RWPE2 (cell line): ENCODE measurements at regions not wholly inside any gene's neighbourhood (a gene's known extent, or its start where the extent isn't known, plus 50 kb on each side); places are given as distances from the start of the nearest gene placed in this dataset.

Experiments
- ATAC-seq: fragments of 200-7000 bp; cut with Tn5 transposase; 3 replicates; pipeline ENCODE4 v1.9.1; 2021; ENCODE audit warnings: low read depth
- DNase-seq: peaks from one replicate; pipeline ENCODE4 v3.0.0-alpha.2; 2020; ENCODE audit warnings: low spot score
- H3K27ac ChIP-seq: fragments of 450-650 bp; 2 replicates; pipeline ENCODE4 v1.5.1; 2017; ENCODE audit warnings: mild to moderate bottlenecking; ENCODE audit not compliant: poor library complexity, severe bottlenecking
- H3K27me3 ChIP-seq: fragments of 250-450 bp; sonication (Bioruptor Pico); 2 replicates; pipeline ENCODE4 v1.5.1; 2021; ENCODE audit warnings: mild to moderate bottlenecking, moderate library complexity; ENCODE audit not compliant: insufficient read depth, poor library complexity, severe bottlenecking
- H3K36me3 ChIP-seq: fragments of 250-450 bp; sonication (Bioruptor Pico); 2 replicates; pipeline ENCODE4 v1.5.1; 2020; ENCODE audit warnings: low read depth, mild to moderate bottlenecking, moderate library complexity
- H3K4me1 ChIP-seq: fragments of 250-450 bp; sonication (Bioruptor Pico); 2 replicates; pipeline ENCODE4 v1.5.1; 2021; ENCODE audit warnings: mild to moderate bottlenecking, moderate library complexity; ENCODE audit not compliant: insufficient read depth, poor library complexity, severe bottlenecking
- H3K4me3 ChIP-seq: fragments of 250-450 bp; sonication (Bioruptor Pico); 2 replicates; pipeline ENCODE4 v1.5.1; 2021; ENCODE audit warnings: mild to moderate bottlenecking, moderate library complexity; ENCODE audit not compliant: severe bottlenecking
- H3K9me3 ChIP-seq: fragments of 250-450 bp; sonication (Bioruptor Pico); 2 replicates; pipeline ENCODE4 v1.5.1; 2021; ENCODE audit warnings: mild to moderate bottlenecking, moderate library complexity; ENCODE audit not compliant: severe bottlenecking
- TF ChIP-seq, protein P1 (sequence below): fragments of 450-650 bp; IDR thresholded peaks from one replicate; pipeline ENCODE4 v1.5.1; 2017; ENCODE audit warnings: mild to moderate bottlenecking, moderate library complexity; ENCODE audit not compliant: poor library complexity, severe bottlenecking

DNA sequence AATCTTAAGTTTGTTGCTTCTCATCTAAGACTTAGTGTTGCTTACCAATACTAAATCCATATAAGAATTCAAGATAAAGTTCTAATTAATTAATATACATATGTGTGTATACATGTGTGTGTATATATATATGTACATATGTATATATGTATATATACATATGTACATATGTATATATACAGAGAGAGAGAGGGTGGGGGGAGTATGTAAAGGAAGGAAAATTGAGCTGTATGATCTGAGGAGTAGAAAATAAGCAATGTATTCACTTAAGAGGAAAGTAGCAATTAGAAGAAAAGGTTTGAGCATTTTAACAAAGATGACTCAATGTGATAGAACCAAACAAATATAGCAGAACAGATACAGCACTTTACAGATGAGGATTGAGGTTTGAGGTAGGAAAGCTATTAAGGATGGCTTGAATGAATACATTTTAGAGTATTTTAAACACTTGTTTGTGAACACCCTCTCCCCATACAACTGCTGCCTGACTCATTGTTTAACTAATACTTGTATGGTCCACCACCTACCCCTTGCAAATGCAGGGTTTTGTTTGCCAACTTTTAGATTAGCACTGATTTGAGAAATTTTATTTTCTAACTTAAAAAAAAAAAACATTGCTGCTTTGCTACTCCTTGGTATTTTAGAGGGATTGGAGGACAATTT is 681.1 kb upstream of the CADM2 start:
- TF ChIP-seq, protein P1, sequence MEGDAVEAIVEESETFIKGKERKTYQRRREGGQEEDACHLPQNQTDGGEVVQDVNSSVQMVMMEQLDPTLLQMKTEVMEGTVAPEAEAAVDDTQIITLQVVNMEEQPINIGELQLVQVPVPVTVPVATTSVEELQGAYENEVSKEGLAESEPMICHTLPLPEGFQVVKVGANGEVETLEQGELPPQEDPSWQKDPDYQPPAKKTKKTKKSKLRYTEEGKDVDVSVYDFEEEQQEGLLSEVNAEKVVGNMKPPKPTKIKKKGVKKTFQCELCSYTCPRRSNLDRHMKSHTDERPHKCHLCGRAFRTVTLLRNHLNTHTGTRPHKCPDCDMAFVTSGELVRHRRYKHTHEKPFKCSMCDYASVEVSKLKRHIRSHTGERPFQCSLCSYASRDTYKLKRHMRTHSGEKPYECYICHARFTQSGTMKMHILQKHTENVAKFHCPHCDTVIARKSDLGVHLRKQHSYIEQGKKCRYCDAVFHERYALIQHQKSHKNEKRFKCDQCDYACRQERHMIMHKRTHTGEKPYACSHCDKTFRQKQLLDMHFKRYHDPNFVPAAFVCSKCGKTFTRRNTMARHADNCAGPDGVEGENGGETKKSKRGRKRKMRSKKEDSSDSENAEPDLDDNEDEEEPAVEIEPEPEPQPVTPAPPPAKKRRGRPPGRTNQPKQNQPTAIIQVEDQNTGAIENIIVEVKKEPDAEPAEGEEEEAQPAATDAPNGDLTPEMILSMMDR, result no peak
- H3K4me3 ChIP-seq, result no peak overlapping the region
- ATAC-seq (no peak), DNase-seq (no peak)
- H3K4me1 ChIP-seq, result no peaks in the 10 kb centered on the region
- no peaks in the 10 kb centered on the region for H3K9me3 ChIP-seq
- no peaks in the 10 kb centered on the region for H3K27me3 ChIP-seq
- H3K27ac ChIP-seq, result no peak overlapping the region
- H3K36me3 ChIP-seq, result no peaks in the 10 kb centered on the region

DNA sequence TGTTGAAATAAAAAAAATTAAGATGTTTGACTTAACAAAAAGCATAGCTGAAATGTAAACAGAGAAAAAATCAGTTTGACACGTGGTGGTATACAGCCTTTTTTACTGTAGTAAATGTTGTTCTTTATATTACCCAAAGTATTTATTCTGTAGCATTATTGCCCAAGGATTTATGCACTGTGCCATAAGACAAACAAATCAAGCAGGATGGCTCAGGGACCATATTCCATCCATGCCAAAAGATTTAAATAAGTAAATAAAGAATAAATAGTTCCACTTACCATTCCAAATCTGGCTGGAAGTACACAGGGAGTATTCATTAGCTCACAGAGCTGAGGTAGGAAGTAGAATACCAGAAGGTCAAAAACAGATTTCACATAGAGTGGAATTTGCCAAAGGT is 666.7 kb upstream of the CADM2 start:
- Histone ChIP-seq H3K9me3 (no peaks in the 10 kb centered on the region), H3K36me3 (no peaks in the 10 kb centered on the region), H3K4me1 (no peaks in the 10 kb centered on the region), H3K27me3 (peaks cover 3% of the 10 kb centered on the region), H3K27ac (no peak overlapping the region), H3K4me3 (no peak overlapping the region)
- no peak for DNase-seq
- TF ChIP-seq, protein P1, result no peak
- no peak for ATAC-seq

DNA sequence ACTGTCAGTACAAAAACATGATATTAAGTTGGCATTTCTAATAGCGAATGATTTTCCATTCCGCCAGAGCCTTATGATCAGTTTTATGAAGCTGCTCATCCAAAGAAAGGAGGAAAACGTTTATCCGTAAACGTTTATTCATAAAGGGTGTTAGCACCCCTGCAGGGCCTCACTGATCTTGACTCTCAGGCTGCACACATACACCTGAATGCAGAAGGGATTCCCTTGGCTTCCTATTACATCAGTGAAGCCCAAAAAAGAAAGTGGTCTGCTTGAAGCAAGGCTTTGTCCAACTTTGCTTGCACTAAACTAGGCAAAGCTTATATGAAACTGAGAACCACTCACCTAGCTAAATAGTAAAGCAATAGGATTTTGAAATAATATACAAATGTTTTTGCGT is 659.5 kb upstream of the CADM2 start:
- peaks cover 3% of the 10 kb centered on the region for H3K27me3 ChIP-seq
- TF ChIP-seq, protein P1, result no peak
- DNase-seq (no peak), ATAC-seq (no peak)
- H3K9me3 ChIP-seq, result no peaks in the 10 kb centered on the region
- H3K4me1 ChIP-seq, result no peaks in the 10 kb centered on the region
- no peak overlapping the region for H3K27ac ChIP-seq
- no peak overlapping the region for H3K4me3 ChIP-seq
- H3K36me3 ChIP-seq, result no peaks in the 10 kb centered on the region

DNA sequence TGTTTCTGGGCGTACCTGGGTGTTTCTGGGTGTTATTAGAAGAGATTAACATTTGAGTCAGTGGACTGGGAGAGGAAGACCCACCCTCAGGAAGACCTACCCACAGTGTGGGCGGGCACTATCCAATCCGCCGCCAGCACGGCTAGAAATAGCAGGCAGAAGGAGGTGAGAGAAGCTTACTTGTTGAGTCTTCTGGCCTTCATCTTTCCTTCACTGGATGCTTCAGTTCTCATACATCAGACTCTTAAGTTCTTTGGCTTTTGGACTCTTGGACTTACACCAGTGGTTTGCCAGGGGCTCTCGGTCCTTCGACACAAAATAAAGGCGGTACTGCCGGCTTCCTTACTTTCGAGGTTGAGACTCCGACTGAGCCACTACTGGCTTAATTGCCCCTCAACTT is 654.6 kb upstream of the CADM2 start:
- Histone ChIP-seq H3K4me3 (no peak overlapping the region), H3K27me3 (peaks cover 4% of the 10 kb centered on the region), H3K9me3 (no peaks in the 10 kb centered on the region), H3K27ac (no peak overlapping the region), H3K36me3 (no peaks in the 10 kb centered on the region), H3K4me1 (no peaks in the 10 kb centered on the region)
- ATAC-seq (no peak), DNase-seq (no peak)
- TF ChIP-seq, protein P1, result no peak

DNA sequence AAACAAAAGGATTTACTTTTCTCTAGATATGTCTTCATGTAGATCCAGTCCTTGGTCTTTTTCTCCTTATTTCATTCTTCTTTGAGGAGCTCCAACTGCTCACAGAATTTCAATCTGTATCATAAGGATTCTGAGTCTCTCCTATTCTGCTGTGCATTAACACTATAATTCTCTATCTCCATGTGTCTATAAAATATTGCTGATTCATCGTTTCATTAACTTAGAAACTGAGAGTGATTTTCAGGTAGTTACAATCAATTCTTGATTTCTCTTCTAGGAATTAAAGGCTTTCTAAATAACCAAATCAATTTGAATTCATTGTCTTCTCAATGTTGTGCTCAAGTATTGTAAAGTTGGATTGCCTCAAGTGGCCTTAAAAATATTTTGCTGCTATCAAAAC is 651.5 kb upstream of the CADM2 start:
- no peak for ATAC-seq
- Histone ChIP-seq H3K27ac (no peak overlapping the region), H3K4me1 (no peaks in the 10 kb centered on the region), H3K4me3 (no peak overlapping the region), H3K9me3 (no peaks in the 10 kb centered on the region), H3K27me3 (peaks cover 4% of the 10 kb centered on the region), H3K36me3 (no peaks in the 10 kb centered on the region)
- DNase-seq, result no peak
- TF ChIP-seq, protein P1, result no peak
